ENCODE measurements at regions not wholly inside any gene's neighbourhood (a gene's known extent, or its start where the extent isn't known, plus 50 kb on each side); places are given as distances from the start of the nearest gene placed in this dataset.

DNA sequence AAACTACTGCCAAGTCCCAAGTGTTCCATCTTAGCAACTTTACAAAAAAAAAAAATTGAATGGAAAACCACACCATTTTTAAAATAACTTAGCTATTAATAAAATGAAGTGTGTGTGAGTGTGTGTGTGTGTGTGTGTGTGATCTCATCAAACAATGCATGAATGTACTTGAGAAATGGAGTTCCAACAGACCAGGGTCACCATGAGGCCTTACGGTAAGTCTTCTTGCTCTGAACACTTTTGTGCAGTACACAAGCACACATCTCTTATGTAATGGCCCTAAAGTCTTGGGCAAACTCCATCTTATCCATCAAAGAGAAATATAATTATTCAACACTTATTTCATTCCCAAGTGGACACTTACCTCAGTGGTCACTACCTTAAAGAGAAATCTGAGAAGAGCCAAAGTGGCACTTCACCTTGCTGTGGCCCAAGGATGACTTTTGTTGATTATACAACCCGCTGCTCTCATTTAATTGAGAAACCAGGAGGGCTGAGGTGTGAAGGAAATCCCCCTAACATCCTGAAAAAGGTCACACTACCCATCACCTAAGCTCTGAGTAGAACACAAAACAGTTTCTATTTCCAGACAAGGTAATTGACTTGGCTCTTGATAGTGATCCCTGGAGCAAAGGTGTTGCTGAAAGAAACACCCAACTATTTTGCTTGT, 96.5 kb upstream of the PRDX4 start:
- ATAC-seq (no peak), DNase-seq (no peak)
- 82 to 90% methylated on average over 2 of the region's 2 CpGs for WGBS, 2 donors
- no peaks in the 10 kb centered on the region for H3K9me3 ChIP-seq
- intact Hi-C loops (cut with DNase I), result no loop called here
- TF ChIP-seq CTCF (IDR thresholded peaks at IDR 0.05), result no peak
- TF ChIP-seq POLR2A (IDR thresholded peaks at IDR 0.05), result no peak
- H3K4me1 ChIP-seq, result no peaks in the 10 kb centered on the region
- H3K27me3 ChIP-seq, result no peaks in the 10 kb centered on the region
- H3K4me3 ChIP-seq, result no peak overlapping the region
- H3K36me3 ChIP-seq (replicated peaks in 1 of 2; ENCODE audit: insufficient read depth in 1 of 2, low read depth in 2 of 2), result no peaks in the 10 kb centered on the region
- no peak overlapping the region for H3K27ac ChIP-seq

DNA sequence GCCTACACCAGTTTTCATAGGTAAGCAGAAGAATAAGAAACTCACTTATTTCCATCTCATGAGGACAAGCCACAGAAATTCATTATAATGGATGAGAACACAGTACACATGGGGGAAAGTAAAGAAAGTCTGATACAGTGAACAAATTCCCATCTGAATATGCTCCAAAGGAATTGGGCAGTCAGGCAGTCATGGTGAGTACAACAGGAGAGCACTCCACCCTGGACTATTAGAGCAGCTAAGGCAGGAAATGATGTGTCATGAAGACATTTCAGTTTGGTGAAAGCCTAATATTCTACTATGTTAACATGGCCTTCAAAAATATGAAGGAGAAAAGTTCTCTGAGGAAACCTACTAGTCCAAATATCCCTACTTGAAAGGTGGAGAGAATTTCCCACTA, 92.0 kb upstream of the PRDX4 start:
- Histone ChIP-seq H3K4me1 (no peaks in the 10 kb centered on the region), H3K27me3 (no peaks in the 10 kb centered on the region), H3K36me3 (replicated peaks in 1 of 2; ENCODE audit: insufficient read depth in 1 of 2, low read depth in 2 of 2) (no peaks in the 10 kb centered on the region), H3K27ac (no peak overlapping the region), H3K9me3 (no peaks in the 10 kb centered on the region), H3K4me3 (no peak overlapping the region)
- intact Hi-C loops (cut with DNase I), result no loop called here
- ATAC-seq (no peak), DNase-seq (no peak)
- TF ChIP-seq POLR2A (IDR thresholded peaks at IDR 0.05), result no peak
- no peak for TF ChIP-seq CTCF (IDR thresholded peaks at IDR 0.05)

DNA sequence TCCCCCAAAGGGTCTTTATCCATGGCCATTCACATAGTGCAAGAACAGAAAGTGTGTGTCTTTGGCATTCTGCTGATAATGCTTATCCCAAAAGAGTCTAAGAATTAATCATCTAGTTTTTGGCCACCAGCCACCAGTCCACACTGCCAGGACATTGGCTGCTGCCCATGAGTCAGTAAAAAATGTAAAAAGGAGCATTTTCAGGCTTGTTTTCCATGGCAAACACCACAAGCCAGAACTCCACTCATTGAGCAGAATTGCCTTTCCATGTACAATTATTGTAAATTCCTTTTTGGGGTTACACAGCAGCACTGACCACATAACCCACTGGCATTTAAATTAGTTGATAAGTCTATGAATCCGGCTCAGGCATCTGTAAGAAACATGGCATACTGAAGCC, 89.2 kb upstream of the PRDX4 start:
- Histone ChIP-seq H3K27ac (no peak overlapping the region), H3K27me3 (no peaks in the 10 kb centered on the region), H3K4me1 (no peaks in the 10 kb centered on the region), H3K36me3 (replicated peaks in 1 of 2; ENCODE audit: insufficient read depth in 1 of 2, low read depth in 2 of 2) (no peaks in the 10 kb centered on the region), H3K9me3 (no peaks in the 10 kb centered on the region), H3K4me3 (no peak overlapping the region)
- ATAC-seq (no peak), DNase-seq (no peak)
- TF ChIP-seq POLR2A (IDR thresholded peaks at IDR 0.05), result no peak
- TF ChIP-seq CTCF (IDR thresholded peaks at IDR 0.05), result no peak
- intact Hi-C loops (cut with DNase I), result no loop called here
- WGBS, 2 donors, result 55 to 57% methylated on average over 1 of the region's 1 CpG

DNA sequence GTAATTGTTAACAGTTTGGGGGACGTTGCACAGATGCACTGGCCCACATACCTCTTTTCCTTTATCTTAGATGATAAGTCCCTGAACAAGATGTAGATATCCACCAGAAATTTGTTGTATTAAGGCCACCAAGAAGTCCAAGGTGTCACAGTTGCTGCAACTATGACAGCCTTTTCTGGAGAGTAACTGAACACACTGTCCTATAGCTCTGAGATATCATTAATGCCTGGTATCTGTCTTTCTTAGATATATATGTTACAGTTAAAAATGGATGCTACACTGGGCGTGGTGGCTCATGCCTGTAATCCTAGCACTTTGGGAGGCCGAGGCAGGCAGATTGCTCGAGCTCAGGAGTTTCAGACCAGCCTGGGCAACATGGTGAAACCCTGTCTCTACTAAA, 77.8 kb upstream of the PRDX4 start:
- no peak for TF ChIP-seq CTCF (IDR thresholded peaks at IDR 0.05)
- no peak for TF ChIP-seq POLR2A (IDR thresholded peaks at IDR 0.05)
- no peaks in the 10 kb centered on the region for H3K36me3 ChIP-seq (replicated peaks in 1 of 2; ENCODE audit: insufficient read depth in 1 of 2, low read depth in 2 of 2)
- intact Hi-C loops (cut with DNase I), result no loop called here
- no peak overlapping the region for H3K27ac ChIP-seq
- H3K4me1 ChIP-seq, result no peaks in the 10 kb centered on the region
- no peak overlapping the region for H3K4me3 ChIP-seq
- WGBS, 2 donors, result 52 to 65% methylated on average over 3 to 4 of the region's 4 CpGs
- H3K9me3 ChIP-seq, result no peaks in the 10 kb centered on the region
- no peak for DNase-seq
- H3K27me3 ChIP-seq, result no peaks in the 10 kb centered on the region
- no peak for ATAC-seq

DNA sequence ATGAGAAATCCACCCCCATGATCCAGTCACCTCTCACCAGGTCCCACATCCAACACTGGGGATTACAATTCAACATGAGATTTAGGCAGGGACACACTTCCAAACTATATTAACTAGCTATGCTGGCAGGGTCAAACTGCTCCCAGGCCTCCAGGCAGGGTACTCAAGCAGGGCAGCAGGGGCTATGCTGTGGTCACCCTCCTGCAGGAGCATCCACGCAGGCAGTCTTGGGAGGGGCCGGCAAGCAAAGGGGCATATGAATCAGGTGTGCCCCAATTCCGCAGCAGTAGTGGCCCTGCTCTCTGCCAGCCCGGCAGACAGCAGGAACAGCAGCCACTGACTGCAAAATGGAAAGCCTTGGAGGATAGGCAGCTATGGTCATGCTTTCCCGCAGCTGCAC, 74.6 kb upstream of the PRDX4 start:
- no peaks in the 10 kb centered on the region for H3K9me3 ChIP-seq
- H3K27me3 ChIP-seq, result no peaks in the 10 kb centered on the region
- no peaks in the 10 kb centered on the region for H3K4me1 ChIP-seq
- 83% methylated on average over 4 of the region's 5 CpGs; no CpG with 5 or more reads in 1 of the 2 donors for WGBS, 2 donors
- no peak overlapping the region for H3K4me3 ChIP-seq
- ATAC-seq (no peak), DNase-seq (no peak)
- TF ChIP-seq POLR2A (IDR thresholded peaks at IDR 0.05), result no peak
- TF ChIP-seq CTCF (IDR thresholded peaks at IDR 0.05), result no peak
- intact Hi-C loops (cut with DNase I), result no loop called here
- H3K36me3 ChIP-seq (replicated peaks in 1 of 2; ENCODE audit: insufficient read depth in 1 of 2, low read depth in 2 of 2), result no peaks in the 10 kb centered on the region
- no peak overlapping the region for H3K27ac ChIP-seq

All from body of pancreas (tissue), 4 donors.